Peyer's patch (tissue), 4 donors: ENCODE measurements at regions not wholly inside any gene's neighbourhood (a gene's known extent, or its start where the extent isn't known, plus 50 kb on each side); places are given as distances from the start of the nearest gene placed in this dataset.

Experiments used
- DNase-seq, 3 donors: peaks; one replicate each; pipeline ENCODE4 v3.0.0-alpha.2; 2017 to 2019
- H3K27ac ChIP-seq, 4 donors: fragments of 200-600 bp; sonication (generic); one replicate each; pipeline ENCODE4 v1.5.1; 2016 to 2019
- H3K27me3 ChIP-seq, 2 donors: fragments of 200-600 bp; sonication (generic); one replicate each; pipeline ENCODE4 v1.5.1; 2019
- H3K36me3 ChIP-seq, 3 donors: fragments of 200-600 bp; sonication (generic); one replicate each; pipeline ENCODE4 v1.5.1; 2016 to 2019
- H3K4me1 ChIP-seq, 4 donors: fragments of 200-600 bp; sonication (generic); one replicate each; pipeline ENCODE4 v1.5.1; 2016 to 2019
- H3K4me3 ChIP-seq, 4 donors: fragments of 200-600 bp; sonication (generic); 1 replicate in 3 of 4; 2 replicates in 1 of 4; pipeline ENCODE4 v1.5.1; 2016 to 2019; ENCODE audit warnings: mild to moderate bottlenecking in 1 of 4
- H3K9me3 ChIP-seq, 4 donors: fragments of 200-600 bp; sonication (generic); one replicate each; pipeline ENCODE4 v1.5.1; 2016 to 2019; ENCODE audit warnings: mild to moderate bottlenecking in 1 of 4
- CTCF ChIP-seq, 6 experiments: fragments of 450-650 bp in 4 of 6; fragments of 200-600 bp in 2 of 6; sonication (generic) in 1 of 6; IDR thresholded peaks; one replicate each; pipeline ENCODE4 v1.5.1; 2017 to 2019; ENCODE audit warnings: antibody characterized with exemption in 6 of 6, mild to moderate bottlenecking in 3 of 6, moderate library complexity in 1 of 6
- POLR2A ChIP-seq, 2 donors: fragments of 450-650 bp; IDR thresholded peaks; one replicate each; pipeline ENCODE4 v1.5.1; 2017; ENCODE audit warnings: antibody characterized with exemption in 2 of 2, mild to moderate bottlenecking in 2 of 2, moderate library complexity in 2 of 2

DNA sequence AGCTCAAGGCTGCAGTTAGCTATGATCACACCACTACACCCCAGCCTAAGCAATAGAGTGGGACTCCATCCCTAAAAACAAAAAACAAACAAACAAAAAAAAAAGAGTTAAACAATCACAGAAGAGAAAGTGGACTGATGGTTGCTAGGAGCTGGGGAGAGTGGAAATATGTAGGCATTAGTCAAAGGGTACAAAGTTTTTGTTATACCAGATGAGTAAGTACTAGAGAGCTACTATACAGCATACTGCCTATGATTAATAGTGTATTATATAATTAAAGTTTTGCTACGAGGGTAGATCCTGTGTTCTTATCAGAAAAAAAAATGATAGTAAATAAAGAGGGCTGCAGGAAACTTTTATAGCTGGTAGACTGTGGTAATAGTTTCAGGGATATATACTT is 538.6 kb downstream of the ELAVL2 start:
- Histone ChIP-seq H3K27ac (no peak overlapping the region), H3K9me3 (peaks cover 0 to 3% (median 0%) of the 10 kb centered on the region in 4 donors), H3K36me3 (no peaks in the 10 kb centered on the region), H3K4me3 (no peak overlapping the region), H3K27me3 (no peaks in the 10 kb centered on the region), H3K4me1 (no peaks in the 10 kb centered on the region)
- no peak for TF ChIP-seq CTCF (IDR thresholded peaks at IDR 0.05)
- TF ChIP-seq POLR2A (IDR thresholded peaks at IDR 0.05) = no peak
- no peak for DNase-seq

DNA sequence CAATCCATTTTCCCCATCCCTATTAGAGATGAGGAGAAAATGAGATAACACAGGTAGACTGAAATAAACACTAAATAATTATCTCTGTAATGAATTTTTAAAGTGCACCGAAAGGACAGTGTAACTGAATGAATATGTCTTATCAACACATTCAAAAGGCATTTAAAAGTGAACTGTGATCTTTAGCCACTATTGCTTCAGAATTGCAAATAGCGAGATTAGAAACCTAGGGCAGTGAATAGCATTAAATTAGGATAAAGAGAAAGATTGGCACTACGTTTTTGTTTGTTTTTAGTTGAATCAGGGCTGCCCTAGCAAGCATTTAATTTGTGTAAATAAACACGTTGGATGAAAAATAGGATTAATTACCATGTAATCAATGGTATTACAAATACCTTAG is 537.5 kb downstream of the ELAVL2 start:
- H3K4me1 ChIP-seq = no peaks in the 10 kb centered on the region
- no peaks in the 10 kb centered on the region for H3K36me3 ChIP-seq
- DNase-seq = no peak
- no peak overlapping the region for H3K4me3 ChIP-seq
- H3K9me3 ChIP-seq = peaks cover 0 to under 1% (median 0%) of the 10 kb centered on the region in 4 donors
- no peaks in the 10 kb centered on the region for H3K27me3 ChIP-seq
- no peak overlapping the region for H3K27ac ChIP-seq
- TF ChIP-seq CTCF (IDR thresholded peaks at IDR 0.05) = no peak
- TF ChIP-seq POLR2A (IDR thresholded peaks at IDR 0.05) = no peak

DNA sequence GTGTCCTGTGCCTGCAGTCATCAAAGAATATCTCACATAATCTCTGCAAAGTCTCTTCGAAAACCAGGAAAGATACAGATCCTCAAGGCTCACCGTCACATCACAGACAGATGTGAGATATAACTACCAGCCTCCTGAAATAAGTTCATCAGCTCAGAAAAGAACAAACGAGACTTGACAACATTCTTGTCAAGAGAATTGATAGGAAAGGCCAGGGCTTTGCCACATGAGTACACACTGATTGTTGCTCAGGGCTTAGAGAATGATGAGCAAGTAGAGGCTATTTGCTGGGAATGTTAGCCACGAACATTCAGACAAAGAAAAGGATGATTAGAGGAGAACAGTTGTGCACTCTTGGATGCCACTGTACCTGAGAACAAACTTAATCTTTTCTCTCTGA is 535.1 kb downstream of the ELAVL2 start:
- Histone ChIP-seq H3K27ac (no peak overlapping the region), H3K4me1 (no peaks in the 10 kb centered on the region), H3K36me3 (no peaks in the 10 kb centered on the region), H3K27me3 (no peaks in the 10 kb centered on the region), H3K4me3 (no peak overlapping the region), H3K9me3 (no peaks in the 10 kb centered on the region)
- TF ChIP-seq POLR2A (IDR thresholded peaks at IDR 0.05) = no peak
- no peak for TF ChIP-seq CTCF (IDR thresholded peaks at IDR 0.05)
- DNase-seq = no peak

- TF ChIP-seq CTCF (IDR thresholded peaks at IDR 0.05) (no peak), POLR2A (IDR thresholded peaks at IDR 0.05) (no peak)
- no peaks in the 10 kb centered on the region for H3K36me3 ChIP-seq
- H3K4me1 ChIP-seq = no peaks in the 10 kb centered on the region
- no peak overlapping the region for H3K27ac ChIP-seq
- no peak overlapping the region for H3K4me3 ChIP-seq
- H3K9me3 ChIP-seq = no peaks in the 10 kb centered on the region
- DNase-seq = no peak
- no peaks in the 10 kb centered on the region for H3K27me3 ChIP-seq
Measured at GRCh38 chr9:23302281-23302680, 523.8 kb downstream of the ELAVL2 start.

- no peak overlapping the region for H3K27ac ChIP-seq
- no peaks in the 10 kb centered on the region for H3K27me3 ChIP-seq
- no peaks in the 10 kb centered on the region for H3K36me3 ChIP-seq
- H3K4me1 ChIP-seq = no peaks in the 10 kb centered on the region
- no peak for TF ChIP-seq CTCF (IDR thresholded peaks at IDR 0.05)
- TF ChIP-seq POLR2A (IDR thresholded peaks at IDR 0.05) = no peak
- DNase-seq = no peak
- H3K4me3 ChIP-seq = no peak overlapping the region
- H3K9me3 ChIP-seq = no peaks in the 10 kb centered on the region
Measured at GRCh38 chr9:23306731-23307130, 519.3 kb downstream of the ELAVL2 start.
